ENCODE measurements at regions not wholly inside any gene's neighbourhood (a gene's known extent, or its start where the extent isn't known, plus 50 kb on each side); places are given as distances from the start of the nearest gene placed in this dataset.

GRCh38 chr7:17120756-17121155, 177.7 kb upstream of the AHR start:
- dilution Hi-C loops (cut with MboI; ENCODE audit: extremely low pct_ligation_motif_present, low sequenced_read_pairs), result no loop called here
- Histone ChIP-seq H3K4me3 (ENCODE audit: control insufficient read depth in 2 of 3, extremely low read depth in 1 of 3, insufficient read depth in 2 of 3, low read depth in 1 of 3, low read length in 3 of 3) (no peak overlapping the region), H4K20me1 (ENCODE audit: control insufficient read depth, extremely low read depth, insufficient read depth, low read length) (no peaks in the 10 kb centered on the region), H3K79me2 (ENCODE audit: control insufficient read depth, insufficient read depth, low read length) (no peaks in the 10 kb centered on the region), H3K4me2 (ENCODE audit: control insufficient read depth, extremely low read depth, insufficient read depth, low read depth, low read length) (no peak overlapping the region), H3K9me1 (ENCODE audit: control insufficient read depth, extremely low read depth, insufficient read depth, low read length) (no peaks in the 10 kb centered on the region), H3K36me3 (ENCODE audit: control insufficient read depth in 2 of 2, extremely low read depth in 1 of 2, insufficient read depth in 2 of 2, low read length in 2 of 2) (no peaks in the 10 kb centered on the region), H3K27ac (ENCODE audit: control insufficient read depth, insufficient read depth, low read length) (no peak overlapping the region), H2AFZ (ENCODE audit: control insufficient read depth, low read length) (no peak overlapping the region), H3K4me1 (ENCODE audit: control insufficient read depth, extremely low read depth, insufficient read depth, low read length) (peaks cover 3% of the 10 kb centered on the region), H3K27me3 (ENCODE audit: control insufficient read depth, extremely low read depth, insufficient read depth, low read length) (no peaks in the 10 kb centered on the region), H3K9ac (ENCODE audit: control insufficient read depth, extremely low read depth, insufficient read depth, low read length) (no peak overlapping the region), H3K9me3 (ENCODE audit: control insufficient read depth, low read depth, low read length) (no peaks in the 10 kb centered on the region)
- FAIRE-seq, result no peak
- TF ChIP-seq CTCF (optimal IDR thresholded peaks at IDR 0.05 in 1 of 3, IDR thresholded peaks at IDR 0.05 in 1 of 3, conservative IDR thresholded peaks at IDR 0.05 in 1 of 3; ENCODE audit: extremely low read depth in 1 of 3, insufficient read depth in 2 of 3, low read length in 3 of 3) (no peak), EZH2 (IDR thresholded peaks at IDR 0.05; ENCODE audit: low read length) (no peak)
- no peak for DNase-seq (ENCODE audit: low read depth, low spot score)

GRCh38 chr7:17121671-17122070, 176.8 kb upstream of the AHR start:
- H3K27me3 ChIP-seq (ENCODE audit: control insufficient read depth, extremely low read depth, insufficient read depth, low read length), result no peaks in the 10 kb centered on the region
- dilution Hi-C loops (cut with MboI; ENCODE audit: extremely low pct_ligation_motif_present, low sequenced_read_pairs), result no loop called here
- FAIRE-seq, result no peak

More at GRCh38 chr7:17121671-17122070, 176.8 kb upstream of the AHR start:
- Histone ChIP-seq H3K4me2 (ENCODE audit: control insufficient read depth, extremely low read depth, insufficient read depth, low read depth, low read length) (no peak overlapping the region), H4K20me1 (ENCODE audit: control insufficient read depth, extremely low read depth, insufficient read depth, low read length) (no peaks in the 10 kb centered on the region), H3K9ac (ENCODE audit: control insufficient read depth, extremely low read depth, insufficient read depth, low read length) (no peak overlapping the region), H3K9me3 (ENCODE audit: control insufficient read depth, low read depth, low read length) (no peaks in the 10 kb centered on the region), H3K79me2 (ENCODE audit: control insufficient read depth, insufficient read depth, low read length) (no peaks in the 10 kb centered on the region), H3K4me3 (ENCODE audit: control insufficient read depth in 2 of 3, extremely low read depth in 1 of 3, insufficient read depth in 2 of 3, low read depth in 1 of 3, low read length in 3 of 3) (no peak overlapping the region), H3K9me1 (ENCODE audit: control insufficient read depth, extremely low read depth, insufficient read depth, low read length) (no peaks in the 10 kb centered on the region), H3K27ac (ENCODE audit: control insufficient read depth, insufficient read depth, low read length) (no peak overlapping the region), H3K36me3 (ENCODE audit: control insufficient read depth in 2 of 2, extremely low read depth in 1 of 2, insufficient read depth in 2 of 2, low read length in 2 of 2) (no peaks in the 10 kb centered on the region), H3K4me1 (ENCODE audit: control insufficient read depth, extremely low read depth, insufficient read depth, low read length) (no peaks in the 10 kb centered on the region), H2AFZ (ENCODE audit: control insufficient read depth, low read length) (no peak overlapping the region)
- no peak for TF ChIP-seq CTCF (optimal IDR thresholded peaks at IDR 0.05 in 1 of 3, IDR thresholded peaks at IDR 0.05 in 1 of 3, conservative IDR thresholded peaks at IDR 0.05 in 1 of 3; ENCODE audit: extremely low read depth in 1 of 3, insufficient read depth in 2 of 3, low read length in 3 of 3)
- no peak for TF ChIP-seq EZH2 (IDR thresholded peaks at IDR 0.05; ENCODE audit: low read length)
- no peak for DNase-seq (ENCODE audit: low read depth, low spot score)

All from keratinocyte (primary cell).